ENCODE measurements at regions not wholly inside any gene's neighbourhood (a gene's known extent, or its start where the extent isn't known, plus 50 kb on each side); places are given as distances from the start of the nearest gene placed in this dataset.

DNA sequence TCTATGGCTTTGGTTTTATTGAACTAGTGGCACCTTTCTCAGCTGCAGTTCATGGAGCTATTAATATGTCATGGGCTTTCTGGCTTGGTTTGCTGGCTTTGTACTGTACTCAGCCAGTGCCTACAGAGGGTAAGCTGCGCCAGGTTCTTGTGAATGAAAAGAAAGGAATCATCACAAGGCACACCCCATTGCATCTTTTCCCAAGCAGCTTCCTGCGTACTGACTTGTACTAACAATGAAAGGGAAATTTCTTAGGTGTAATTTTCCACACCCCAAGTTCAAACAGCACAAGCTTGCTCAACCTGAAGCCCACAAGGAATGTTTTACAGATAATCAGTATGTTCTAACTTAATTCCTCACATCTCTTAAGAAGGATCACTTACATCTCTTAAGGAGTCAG lies 78.0 kb upstream of the TNFSF18 start:
- Histone ChIP-seq H3K4me1 (no peaks in the 10 kb centered on the region), H3K4me3 (no peak overlapping the region), H3K27ac (no peak overlapping the region), H3K27me3 (no peaks in the 10 kb centered on the region), H3K36me3 (no peaks in the 10 kb centered on the region), H3K9me3 (no peaks in the 10 kb centered on the region)
- DNase-seq = no peak
- TF ChIP-seq, protein P1, sequence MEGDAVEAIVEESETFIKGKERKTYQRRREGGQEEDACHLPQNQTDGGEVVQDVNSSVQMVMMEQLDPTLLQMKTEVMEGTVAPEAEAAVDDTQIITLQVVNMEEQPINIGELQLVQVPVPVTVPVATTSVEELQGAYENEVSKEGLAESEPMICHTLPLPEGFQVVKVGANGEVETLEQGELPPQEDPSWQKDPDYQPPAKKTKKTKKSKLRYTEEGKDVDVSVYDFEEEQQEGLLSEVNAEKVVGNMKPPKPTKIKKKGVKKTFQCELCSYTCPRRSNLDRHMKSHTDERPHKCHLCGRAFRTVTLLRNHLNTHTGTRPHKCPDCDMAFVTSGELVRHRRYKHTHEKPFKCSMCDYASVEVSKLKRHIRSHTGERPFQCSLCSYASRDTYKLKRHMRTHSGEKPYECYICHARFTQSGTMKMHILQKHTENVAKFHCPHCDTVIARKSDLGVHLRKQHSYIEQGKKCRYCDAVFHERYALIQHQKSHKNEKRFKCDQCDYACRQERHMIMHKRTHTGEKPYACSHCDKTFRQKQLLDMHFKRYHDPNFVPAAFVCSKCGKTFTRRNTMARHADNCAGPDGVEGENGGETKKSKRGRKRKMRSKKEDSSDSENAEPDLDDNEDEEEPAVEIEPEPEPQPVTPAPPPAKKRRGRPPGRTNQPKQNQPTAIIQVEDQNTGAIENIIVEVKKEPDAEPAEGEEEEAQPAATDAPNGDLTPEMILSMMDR (IDR thresholded peaks at IDR 0.05) = no peak
- no peak for TF ChIP-seq POLR2A (IDR thresholded peaks at IDR 0.05)
- intact Hi-C loops (cut with DNase I; ENCODE audit: low total_unique reads) = no loop called here

DNA sequence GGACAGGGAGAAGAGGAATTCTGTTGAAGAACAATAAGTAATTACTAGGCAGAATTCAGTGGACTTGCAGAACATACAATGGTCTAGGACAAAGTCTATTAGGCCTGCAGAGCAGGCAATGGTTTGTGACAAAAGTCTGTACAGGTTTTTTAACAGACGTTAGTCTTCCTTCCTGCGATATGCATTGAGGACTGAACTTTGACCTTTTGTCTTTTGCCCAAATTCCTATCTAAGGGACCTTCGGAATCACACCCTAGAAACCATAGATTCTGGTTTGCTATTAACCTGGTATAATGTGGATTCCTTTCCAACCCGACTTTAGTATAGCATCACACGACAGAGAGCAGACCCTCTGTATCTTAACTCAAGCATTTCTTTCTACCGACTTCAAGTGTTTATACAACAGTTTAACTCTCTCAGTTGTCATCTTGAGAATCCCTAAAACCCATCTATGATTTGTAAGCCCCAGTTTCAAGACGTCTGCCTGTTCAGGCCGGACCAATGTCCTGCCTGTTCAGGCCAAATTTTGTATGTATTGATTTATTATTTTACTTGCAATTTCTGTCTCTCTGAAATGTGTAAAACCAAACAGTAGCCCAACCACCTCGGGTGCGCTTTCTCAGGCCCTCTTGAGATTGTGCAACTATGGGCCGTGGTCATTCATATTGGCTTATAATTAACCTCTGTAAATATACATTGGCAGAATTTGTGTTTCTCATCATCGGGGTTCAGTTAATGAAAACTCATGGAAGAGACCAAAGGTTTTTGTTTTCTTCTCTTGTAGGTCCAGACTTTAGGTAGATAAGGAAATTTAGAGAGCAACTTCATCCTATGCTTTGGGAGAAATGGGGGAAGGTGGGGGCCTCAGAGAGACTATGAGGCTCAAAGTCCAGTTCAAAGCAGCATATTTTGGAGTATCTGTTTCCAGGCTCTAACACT lies 76.9 kb upstream of the TNFSF18 start:
- no peak for DNase-seq
- TF ChIP-seq POLR2A (IDR thresholded peaks at IDR 0.05) = no peak
- TF ChIP-seq, protein P1 (IDR thresholded peaks at IDR 0.05) = no peak

DNA sequence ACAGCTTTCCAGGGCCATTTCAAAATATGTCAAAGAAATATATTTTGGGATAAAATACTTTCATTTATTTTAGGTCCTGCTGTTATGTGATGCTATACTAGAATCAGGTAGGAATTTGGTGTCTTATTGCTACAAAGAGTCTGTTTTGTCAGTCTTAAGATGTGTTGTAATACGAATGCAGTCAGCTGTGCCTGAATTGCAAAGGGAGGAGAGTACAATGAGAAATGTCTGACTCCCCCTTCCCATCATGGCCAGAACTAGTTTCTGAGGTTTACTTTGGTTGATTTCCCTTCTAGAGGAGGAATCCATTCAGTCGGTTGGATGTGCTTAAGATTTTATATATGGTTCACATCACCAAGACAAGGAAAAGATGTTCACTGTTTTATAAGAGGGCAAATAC lies 75.7 kb upstream of the TNFSF18 start:
- Histone ChIP-seq H3K9me3 (no peaks in the 10 kb centered on the region), H3K27me3 (no peaks in the 10 kb centered on the region), H3K36me3 (no peaks in the 10 kb centered on the region), H3K27ac (no peak overlapping the region), H3K4me1 (no peaks in the 10 kb centered on the region), H3K4me3 (no peak overlapping the region)
- no peak for TF ChIP-seq POLR2A (IDR thresholded peaks at IDR 0.05)
- TF ChIP-seq, protein P1 (IDR thresholded peaks at IDR 0.05) = no peak
- intact Hi-C loops (cut with DNase I; ENCODE audit: low total_unique reads) = no loop called here
- DNase-seq = no peak

More for the DNA sequence above, 76.9 kb upstream of the TNFSF18 start:
- no peak overlapping the region for H3K4me3 ChIP-seq
- H3K27me3 ChIP-seq = no peaks in the 10 kb centered on the region
- H3K4me1 ChIP-seq = no peaks in the 10 kb centered on the region
- H3K9me3 ChIP-seq = no peaks in the 10 kb centered on the region
- intact Hi-C loops (cut with DNase I; ENCODE audit: low total_unique reads) = no loop called here
- no peaks in the 10 kb centered on the region for H3K36me3 ChIP-seq
- no peak overlapping the region for H3K27ac ChIP-seq

DNA sequence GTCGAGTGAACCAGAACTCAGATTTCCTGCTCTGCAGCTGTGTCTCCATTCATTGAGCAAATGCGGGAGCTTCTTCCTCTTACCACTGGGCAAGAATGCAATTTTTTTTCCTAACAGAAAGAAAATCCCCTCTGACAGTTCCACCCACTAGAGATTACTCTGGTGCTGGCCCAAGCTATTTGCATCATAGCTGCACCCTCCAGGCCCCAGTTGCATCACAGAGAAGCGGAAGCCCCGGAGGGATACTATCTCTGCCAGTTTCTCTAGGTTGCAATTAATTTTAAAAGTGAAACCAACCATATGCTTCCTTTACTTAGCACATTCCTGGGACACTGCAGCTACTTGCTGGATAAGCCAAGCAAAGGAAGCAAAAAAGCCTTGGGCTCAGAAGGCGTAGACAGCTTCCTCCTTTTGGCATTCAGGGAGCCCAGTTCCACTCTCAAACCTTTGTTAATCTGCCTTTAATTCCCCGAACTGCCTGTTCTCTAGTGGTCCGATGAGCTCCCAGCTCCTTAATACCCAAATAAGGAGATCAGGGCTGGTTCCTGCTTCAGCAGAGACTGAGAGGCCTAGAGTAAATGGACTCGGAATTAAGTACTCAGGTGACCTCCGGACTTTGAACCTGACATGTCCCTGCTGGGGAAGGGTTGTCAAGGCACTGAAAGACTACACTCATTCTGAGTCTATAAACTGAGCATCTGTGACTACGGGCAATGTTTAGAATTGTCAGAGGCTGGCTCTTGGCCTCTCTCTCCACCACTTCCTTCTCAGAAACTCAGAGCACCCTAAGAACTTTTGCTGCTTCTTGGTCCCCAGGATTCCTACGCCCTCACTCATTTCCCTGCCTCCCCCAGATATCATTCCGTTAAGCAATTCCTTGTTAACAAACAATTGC lies 72.5 kb upstream of the TNFSF18 start:
- intact Hi-C loops (cut with DNase I; ENCODE audit: low total_unique reads) = no loop called here
- Histone ChIP-seq H3K27me3 (no peaks in the 10 kb centered on the region), H3K27ac (peak overlapping the region; percentile 73 to 80), H3K36me3 (no peaks in the 10 kb centered on the region), H3K4me3 (peak overlapping the region; percentile 23 to 29), H3K9me3 (no peaks in the 10 kb centered on the region), H3K4me1 (no peaks in the 10 kb centered on the region)
- TF ChIP-seq, protein P1 (IDR thresholded peaks at IDR 0.05) = no peak
- TF ChIP-seq POLR2A (IDR thresholded peaks at IDR 0.05) = no peak
- DNase-seq = peak; percentile 65 to 78

Measured in uterus (tissue), 3 donors.